ENCODE measurements at regions not wholly inside any gene's neighbourhood (a gene's known extent, or its start where the extent isn't known, plus 50 kb on each side); places are given as distances from the start of the nearest gene placed in this dataset.

- TF ChIP-seq CTCF (IDR thresholded peaks at IDR 0.05) (no peak), POLR2A (IDR thresholded peaks at IDR 0.05) (no peak), POLR2AphosphoS5 (IDR thresholded peaks at IDR 0.05) (no peak)
Measured at GRCh38 chr10:78712147-78712546, 356.6 kb upstream of the ZMIZ1 start.
